Activated T-helper 1 cell treated with anti-CD3 and anti-CD28 coated beads, Interleukin-12 subunit alpha, Interleukin-12 subunit beta, Interleukin-2, Interleukin-4 antibody, amounts not matched to agents 30 ng/mL and 10 ng/mL and 1 ng/mL, durations not matched to agents 14 hours and 24 hours and 36 hours (primary cell): ENCODE measurements at regions not wholly inside any gene's neighbourhood (a gene's known extent, or its start where the extent isn't known, plus 50 kb on each side); places are given as distances from the start of the nearest gene placed in this dataset.

Experiments
- DNase-seq: peaks from one replicate; pipeline ENCODE4 v3.0.0; 2021; ENCODE audit warnings: low spot score
- H3K27ac Mint-ChIP-seq: one replicate; pipeline ENCODE4 v1.8.0; 2021; ENCODE audit warnings: mild to moderate bottlenecking, mixed read lengths
- H3K27me3 Mint-ChIP-seq: one replicate; pipeline ENCODE4 v1.8.0; 2022; ENCODE audit warnings: mild to moderate bottlenecking, moderate library complexity, mixed read lengths; ENCODE audit not compliant: insufficient read depth
- H3K36me3 Mint-ChIP-seq: one replicate; pipeline ENCODE4 v1.8.0; 2021; ENCODE audit warnings: low read depth, mixed read lengths
- H3K4me1 Mint-ChIP-seq: one replicate; pipeline ENCODE4 v1.8.0; 2021; ENCODE audit warnings: low read depth, mixed read lengths
- H3K4me3 Mint-ChIP-seq: one replicate; pipeline ENCODE4 v1.8.0; 2021; ENCODE audit warnings: mild to moderate bottlenecking, moderate library complexity, mixed read lengths
- H3K9me3 Mint-ChIP-seq: one replicate; pipeline ENCODE4 v1.8.0; 2021; ENCODE audit warnings: mixed read lengths
- intact Hi-C: fragments of 100-400 bp; cut with micrococcal nuclease; formaldehyde crosslinking; loops from one replicate; pipeline ENCODE4 v1.15.1; 2024

- intact Hi-C loops = no loop called here
- Mint-ChIP-seq H3K9me3 (no peaks in the 10 kb centered on the region), H3K4me3 (no peak overlapping the region), H3K27ac (no peak overlapping the region), H3K4me1 (peaks cover 24% of the 10 kb centered on the region), H3K36me3 (no peaks in the 10 kb centered on the region), H3K27me3 (peaks cover 8% of the 10 kb centered on the region)
- DNase-seq = no peak
Observed at GRCh38 chr13:50598338-50598737, 245.2 kb downstream of the DLEU7 start.

DNA sequence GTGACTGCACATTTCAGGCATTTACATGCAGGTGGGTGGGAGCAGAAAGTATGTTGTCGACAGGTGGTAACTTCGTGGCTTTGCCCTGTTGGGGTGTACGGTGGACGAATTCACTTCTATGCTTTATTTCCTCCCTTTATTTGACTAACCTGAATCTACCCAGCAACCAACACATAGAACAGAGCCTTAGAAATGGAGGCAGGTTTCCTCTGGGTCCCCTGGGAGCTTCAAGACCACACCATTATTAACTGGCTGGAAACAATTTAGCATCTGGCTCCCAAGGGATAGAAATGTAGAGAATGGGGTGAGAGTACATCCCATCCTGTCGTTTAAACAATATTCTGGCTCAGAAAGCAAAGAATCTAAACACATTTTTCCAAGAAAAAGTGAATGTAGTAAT, 244.4 kb downstream of the DLEU7 start:
- intact Hi-C loops = no loop called here
- Mint-ChIP-seq H3K9me3 (no peaks in the 10 kb centered on the region), H3K36me3 (no peaks in the 10 kb centered on the region), H3K27ac (no peak overlapping the region), H3K4me3 (no peak overlapping the region), H3K27me3 (peaks cover 11% of the 10 kb centered on the region), H3K4me1 (peaks cover 17% of the 10 kb centered on the region)
- no peak for DNase-seq

DNA sequence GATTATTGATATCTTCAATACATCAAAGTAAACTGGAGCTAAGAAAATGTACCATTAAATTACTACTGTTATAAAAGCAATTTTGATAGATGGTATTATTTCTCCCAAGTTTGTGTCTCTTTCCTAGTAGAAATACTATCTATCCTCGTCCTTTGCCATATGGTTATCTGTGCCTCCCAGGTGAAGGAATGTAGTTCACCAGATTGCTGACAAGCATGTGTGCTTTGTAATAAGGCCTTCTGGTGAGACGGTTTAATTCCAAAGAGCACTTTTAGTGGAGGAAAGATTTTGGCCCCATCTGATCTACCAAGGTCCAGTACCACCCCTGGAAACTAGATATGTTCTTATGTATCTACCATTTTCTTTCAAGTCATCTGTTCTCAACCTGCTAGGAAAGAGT, 243.6 kb downstream of the DLEU7 start:
- no peaks in the 10 kb centered on the region for H3K9me3 Mint-ChIP-seq
- intact Hi-C loops = no loop called here
- H3K27ac Mint-ChIP-seq = no peak overlapping the region
- peaks cover 12% of the 10 kb centered on the region for H3K4me1 Mint-ChIP-seq
- peaks cover 1% of the 10 kb centered on the region for H3K36me3 Mint-ChIP-seq
- no peak overlapping the region for H3K4me3 Mint-ChIP-seq
- DNase-seq = no peak
- H3K27me3 Mint-ChIP-seq = peaks cover 14% of the 10 kb centered on the region

DNA sequence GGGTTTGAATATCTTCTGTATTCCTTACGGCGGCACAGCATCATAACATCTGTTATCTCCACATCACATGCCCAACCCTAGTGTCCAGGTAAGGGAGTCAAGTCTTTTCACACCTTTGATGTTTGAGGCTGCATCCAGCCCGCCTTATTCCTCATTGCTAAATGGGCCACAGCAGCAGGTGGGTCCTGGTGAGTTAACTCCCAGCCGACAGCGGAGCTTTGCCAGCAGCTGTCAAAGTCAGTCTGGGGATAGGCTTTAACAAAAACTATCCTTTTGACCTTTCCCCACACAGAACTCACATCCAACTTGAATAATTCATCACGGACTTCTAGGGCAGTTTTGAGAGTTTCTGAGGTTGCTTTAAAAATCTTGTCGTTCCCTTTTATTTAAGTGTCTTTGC, 235.1 kb downstream of the DLEU7 start:
- intact Hi-C loops = no loop called here
- Mint-ChIP-seq H3K36me3 (peaks cover 1% of the 10 kb centered on the region), H3K4me1 (peaks cover 11% of the 10 kb centered on the region), H3K9me3 (peaks cover 5% of the 10 kb centered on the region), H3K27me3 (peaks cover 25% of the 10 kb centered on the region), H3K27ac (no peak overlapping the region), H3K4me3 (no peak overlapping the region)
- DNase-seq = no peak

- H3K27me3 Mint-ChIP-seq = peaks cover 22% of the 10 kb centered on the region
- no peak overlapping the region for H3K27ac Mint-ChIP-seq
- no peak overlapping the region for H3K4me3 Mint-ChIP-seq
- intact Hi-C loops = no loop called here
- peaks cover 11% of the 10 kb centered on the region for H3K4me1 Mint-ChIP-seq
- DNase-seq = no peak
- H3K36me3 Mint-ChIP-seq = peaks cover 1% of the 10 kb centered on the region
- peaks cover 5% of the 10 kb centered on the region for H3K9me3 Mint-ChIP-seq
Observed at GRCh38 chr13:50609011-50609410, 234.5 kb downstream of the DLEU7 start.

- intact Hi-C loops = loop anchor here (2.0 kb wide), 1 partner anchor 15 kb away; no protein-coding TSS in a partner anchor
- Mint-ChIP-seq H3K27ac (no peak overlapping the region), H3K9me3 (peaks cover 5% of the 10 kb centered on the region), H3K36me3 (no peaks in the 10 kb centered on the region), H3K4me1 (peaks cover 11% of the 10 kb centered on the region), H3K27me3 (peaks cover 20% of the 10 kb centered on the region), H3K4me3 (no peak overlapping the region)
- no peak for DNase-seq
Observed at GRCh38 chr13:50610238-50610637, 233.3 kb downstream of the DLEU7 start.

GRCh38 chr13:50611117-50611781, 232.2 kb downstream of the DLEU7 start:
- H3K4me1 Mint-ChIP-seq = peaks cover 11% of the 10 kb centered on the region
- H3K27me3 Mint-ChIP-seq = peaks cover 20% of the 10 kb centered on the region
- H3K27ac Mint-ChIP-seq = no peak overlapping the region
- H3K4me3 Mint-ChIP-seq = no peak overlapping the region
- H3K36me3 Mint-ChIP-seq = no peaks in the 10 kb centered on the region
- peaks cover 4% of the 10 kb centered on the region for H3K9me3 Mint-ChIP-seq
- peak; percentile 9 for DNase-seq
- intact Hi-C loops = loop anchor here (2.0 kb wide), 1 partner anchor 16 kb away; no protein-coding TSS in a partner anchor

DNA sequence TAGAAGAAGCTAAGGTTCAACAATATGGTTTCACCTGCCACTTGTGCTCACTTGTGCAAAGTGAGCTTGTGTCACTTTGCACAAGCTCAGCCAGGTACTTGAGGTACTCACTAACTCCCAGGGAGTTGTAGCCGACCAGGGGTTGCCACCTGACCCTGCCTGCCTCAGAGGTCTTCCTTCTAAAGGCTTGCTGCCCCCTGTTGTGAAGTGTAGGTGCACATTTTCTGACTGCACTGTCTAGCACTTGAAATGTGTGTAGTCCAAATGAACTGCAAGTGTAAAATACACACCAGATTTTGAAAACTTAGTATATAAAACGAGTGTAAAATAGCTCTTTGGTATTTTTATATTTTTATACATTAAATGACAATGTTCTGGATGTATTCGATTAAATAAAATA, 230.8 kb downstream of the DLEU7 start:
- no peaks in the 10 kb centered on the region for H3K36me3 Mint-ChIP-seq
- H3K9me3 Mint-ChIP-seq = no peaks in the 10 kb centered on the region
- no peak overlapping the region for H3K4me3 Mint-ChIP-seq
- H3K27me3 Mint-ChIP-seq = peaks cover 20% of the 10 kb centered on the region
- no peak for DNase-seq
- H3K4me1 Mint-ChIP-seq = peaks cover 11% of the 10 kb centered on the region
- intact Hi-C loops = no loop called here
- H3K27ac Mint-ChIP-seq = no peak overlapping the region

GRCh38 chr13:50613356-50613831, 230.1 kb downstream of the DLEU7 start:
- peaks cover 16% of the 10 kb centered on the region for H3K27me3 Mint-ChIP-seq
- intact Hi-C loops = no loop called here
- no peak overlapping the region for H3K4me3 Mint-ChIP-seq
- H3K36me3 Mint-ChIP-seq = no peaks in the 10 kb centered on the region
- H3K27ac Mint-ChIP-seq = no peak overlapping the region
- DNase-seq = no peak
- peaks cover 11% of the 10 kb centered on the region for H3K4me1 Mint-ChIP-seq
- no peaks in the 10 kb centered on the region for H3K9me3 Mint-ChIP-seq

DNA sequence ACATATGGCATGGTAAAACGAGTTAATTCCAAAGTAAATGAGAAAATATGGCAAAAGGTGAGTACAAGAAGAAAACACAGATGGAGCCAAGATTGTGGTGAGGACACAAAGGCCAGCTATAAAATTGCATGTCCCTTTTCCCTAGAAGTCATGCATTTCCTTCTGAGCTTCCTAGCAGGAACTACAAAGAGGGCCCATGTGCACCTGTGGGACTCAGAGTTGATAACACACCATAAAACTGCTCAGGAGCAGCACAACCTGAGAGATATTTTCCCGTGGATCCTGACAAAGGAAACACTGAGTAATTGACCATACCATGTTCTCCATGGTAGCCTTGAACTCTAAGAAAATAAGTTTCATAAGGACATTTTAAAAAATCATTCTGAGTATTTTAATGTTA, 228.3 kb downstream of the DLEU7 start:
- DNase-seq = no peak
- intact Hi-C loops = no loop called here
- no peak overlapping the region for H3K4me3 Mint-ChIP-seq

DNA sequence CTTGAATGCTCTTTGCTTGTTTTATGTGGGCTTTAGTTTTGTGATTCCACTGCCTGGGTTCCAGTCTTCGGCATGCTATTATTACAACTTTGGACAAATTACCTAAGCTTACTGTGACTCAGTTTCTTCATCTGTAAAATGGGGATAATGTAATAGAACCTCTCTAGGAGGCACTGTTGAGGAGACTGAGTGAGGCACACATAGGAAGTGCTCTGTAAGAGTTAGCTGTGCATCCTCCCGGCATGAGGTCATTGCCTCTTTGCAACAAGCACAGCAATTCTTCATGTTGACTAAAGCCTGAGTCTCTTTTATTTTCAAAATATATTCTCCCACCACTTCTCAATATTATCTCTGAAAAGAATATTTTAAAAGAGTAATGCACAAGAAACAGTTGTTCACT, 227.4 kb downstream of the DLEU7 start:
- intact Hi-C loops = no loop called here
- Mint-ChIP-seq H3K27ac (no peak overlapping the region), H3K27me3 (peaks cover 6% of the 10 kb centered on the region), H3K36me3 (no peaks in the 10 kb centered on the region), H3K4me3 (no peak overlapping the region), H3K9me3 (no peaks in the 10 kb centered on the region), H3K4me1 (peaks cover 3% of the 10 kb centered on the region)
- no peak for DNase-seq

More for the DNA sequence above, 228.3 kb downstream of the DLEU7 start:
- H3K4me1 Mint-ChIP-seq = peaks cover 7% of the 10 kb centered on the region
- H3K27ac Mint-ChIP-seq = no peak overlapping the region
- H3K36me3 Mint-ChIP-seq = no peaks in the 10 kb centered on the region
- H3K9me3 Mint-ChIP-seq = no peaks in the 10 kb centered on the region
- peaks cover 6% of the 10 kb centered on the region for H3K27me3 Mint-ChIP-seq

GRCh38 chr13:50617134-50617721, 226.3 kb downstream of the DLEU7 start:
- intact Hi-C loops = no loop called here
- DNase-seq = no peak
- no peak overlapping the region for H3K27ac Mint-ChIP-seq
- no peaks in the 10 kb centered on the region for H3K36me3 Mint-ChIP-seq
- no peaks in the 10 kb centered on the region for H3K9me3 Mint-ChIP-seq
- H3K4me3 Mint-ChIP-seq = no peak overlapping the region
- H3K27me3 Mint-ChIP-seq = peaks cover 6% of the 10 kb centered on the region
- H3K4me1 Mint-ChIP-seq = no peaks in the 10 kb centered on the region

GRCh38 chr13:50618206-50618605, 225.3 kb downstream of the DLEU7 start:
- Mint-ChIP-seq H3K27me3 (peaks cover 8% of the 10 kb centered on the region), H3K27ac (no peak overlapping the region), H3K36me3 (no peaks in the 10 kb centered on the region), H3K4me3 (no peak overlapping the region), H3K4me1 (no peaks in the 10 kb centered on the region), H3K9me3 (no peaks in the 10 kb centered on the region)
- intact Hi-C loops = no loop called here
- DNase-seq = no peak
